ENCODE measurements at regions not wholly inside any gene's neighbourhood (a gene's known extent, or its start where the extent isn't known, plus 50 kb on each side); places are given as distances from the start of the nearest gene placed in this dataset.

- TF ChIP-seq EZH2 (IDR thresholded peaks at IDR 0.05) (no peak), FOXP2 (optimal IDR thresholded peaks at IDR 0.05; ENCODE audit: control extremely low read depth, extremely low read length, insufficient read depth) (no peak)
Observed at GRCh38 chr1:165134431-165134830, 222.1 kb downstream of the LMX1A start.
